Cardiac muscle cell (in vitro differentiated cells and primary cell): ENCODE measurements at regions not wholly inside any gene's neighbourhood (a gene's known extent, or its start where the extent isn't known, plus 50 kb on each side); places are given as distances from the start of the nearest gene placed in this dataset.

Experiments used
- DNase-seq, 2 donors: peaks; one replicate each; pipeline versions ENCODE4 v3.0.0 to v3.0.0-alpha.2; 2010 to 2017; ENCODE audit warnings: low read depth in 1 of 2, low spot score in 1 of 2
- H3K27ac ChIP-seq: fragments of 200-600 bp; sonication (generic); 2 replicates; pipeline ENCODE4 v1.5.1; 2016
- H3K27me3 ChIP-seq: fragments of 200-600 bp; sonication (generic); 2 replicates; pipeline ENCODE4 v1.6.0; 2016; ENCODE audit warnings: control low read depth
- H3K36me3 ChIP-seq: fragments of 200-600 bp; sonication (generic); 2 replicates; pipeline ENCODE4 v1.5.1; 2016; ENCODE audit warnings: control low read depth
- H3K4me1 ChIP-seq: fragments of 200-600 bp; sonication (generic); 2 replicates; pipeline ENCODE4 v1.8.1; 2017; ENCODE audit warnings: low read depth, mild to moderate bottlenecking, mixed run types
- H3K4me3 ChIP-seq: fragments of 200-600 bp; sonication (generic); 2 replicates; pipeline ENCODE4 v1.5.1; 2016; ENCODE audit warnings: mild to moderate bottlenecking
- H3K9me3 ChIP-seq: fragments of 200-600 bp; sonication (generic); 2 replicates; pipeline ENCODE4 v1.5.1; 2017; ENCODE audit warnings: low read depth, mild to moderate bottlenecking, control low read depth
- CTCF ChIP-seq: IDR thresholded peaks from 2 replicates; pipeline ENCODE4 v1.5.1; 2012; ENCODE audit warnings: low read depth, mild to moderate bottlenecking, low read length

GRCh38 chr11:116582571-116582970 lies 190.2 kb downstream of the BUD13 start:
- Histone ChIP-seq H3K27me3 (peaks cover 87% of the 10 kb centered on the region), H3K4me3 (no peak overlapping the region), H3K36me3 (no peaks in the 10 kb centered on the region), H3K4me1 (peaks cover 7% of the 10 kb centered on the region), H3K9me3 (no peaks in the 10 kb centered on the region), H3K27ac (no peak overlapping the region)
- DNase-seq = no peak
- TF ChIP-seq CTCF = no peak

- Histone ChIP-seq H3K36me3 (no peaks in the 10 kb centered on the region), H3K4me1 (peaks cover 7% of the 10 kb centered on the region), H3K27ac (no peak overlapping the region), H3K4me3 (no peak overlapping the region), H3K27me3 (peaks cover 98% of the 10 kb centered on the region), H3K9me3 (no peaks in the 10 kb centered on the region)
- no peak for DNase-seq
- TF ChIP-seq CTCF = no peak
Observed at GRCh38 chr11:116581349-116581748, 191.4 kb downstream of the BUD13 start.

GRCh38 chr11:116580799-116581198 lies 192.0 kb downstream of the BUD13 start:
- Histone ChIP-seq H3K9me3 (no peaks in the 10 kb centered on the region), H3K27ac (no peak overlapping the region), H3K4me1 (peaks cover 7% of the 10 kb centered on the region), H3K27me3 (peaks cover 96% of the 10 kb centered on the region), H3K36me3 (no peaks in the 10 kb centered on the region), H3K4me3 (peak overlapping the region; percentile 35)
- peak in 1 of 2 donors; percentile 22 for DNase-seq
- TF ChIP-seq CTCF = no peak

GRCh38 chr11:116579857-116580727 lies 192.7 kb downstream of the BUD13 start:
- H3K27ac ChIP-seq = no peak overlapping the region
- H3K4me1 ChIP-seq = peaks cover 7% of the 10 kb centered on the region
- peaks cover 89% of the 10 kb centered on the region for H3K27me3 ChIP-seq
- no peak for TF ChIP-seq CTCF
- peak overlapping the region; percentile 35 for H3K4me3 ChIP-seq
- peak in 1 of 2 donors; percentile 28 for DNase-seq
- no peaks in the 10 kb centered on the region for H3K9me3 ChIP-seq
- H3K36me3 ChIP-seq = no peaks in the 10 kb centered on the region

- Histone ChIP-seq H3K4me1 (peaks cover 7% of the 10 kb centered on the region), H3K36me3 (no peaks in the 10 kb centered on the region), H3K9me3 (no peaks in the 10 kb centered on the region), H3K27me3 (peaks cover 79% of the 10 kb centered on the region), H3K4me3 (no peak overlapping the region), H3K27ac (no peak overlapping the region)
- DNase-seq = peak in 1 of 2 donors; percentile 14
- TF ChIP-seq CTCF = no peak
Observed at GRCh38 chr11:116579031-116579653, 193.6 kb downstream of the BUD13 start.
